Inferior parietal cortex (tissue), 1 donor: ENCODE measurements at regions not wholly inside any gene's neighbourhood (a gene's known extent, or its start where the extent isn't known, plus 50 kb on each side); places are given as distances from the start of the nearest gene placed in this dataset.

Experiments used
- DNase-seq: peaks from one replicate; pipeline ENCODE4 v3.0.0-alpha.2; 2016; ENCODE audit errors: extremely low spot score

DNA sequence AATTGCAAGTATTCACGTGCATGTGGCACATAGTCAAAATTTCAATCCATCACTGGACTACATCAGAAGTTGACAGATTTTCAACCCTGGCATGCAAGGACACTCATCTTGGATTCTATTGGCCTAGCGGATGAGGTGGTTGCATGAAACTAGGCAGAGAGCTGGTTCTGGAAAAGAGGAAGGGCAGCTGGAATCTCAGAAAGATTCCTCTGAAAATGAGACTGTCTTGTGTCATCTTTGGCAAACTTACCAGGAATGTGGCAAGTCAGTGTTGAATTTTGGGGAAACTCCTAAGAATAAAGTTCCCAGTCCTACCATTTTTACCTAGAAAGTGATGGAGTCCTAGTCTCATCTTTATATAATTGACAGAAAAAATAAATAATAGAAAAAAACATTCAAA, 384.3 kb upstream of the NR2F2 start:
- no peak for DNase-seq

DNA sequence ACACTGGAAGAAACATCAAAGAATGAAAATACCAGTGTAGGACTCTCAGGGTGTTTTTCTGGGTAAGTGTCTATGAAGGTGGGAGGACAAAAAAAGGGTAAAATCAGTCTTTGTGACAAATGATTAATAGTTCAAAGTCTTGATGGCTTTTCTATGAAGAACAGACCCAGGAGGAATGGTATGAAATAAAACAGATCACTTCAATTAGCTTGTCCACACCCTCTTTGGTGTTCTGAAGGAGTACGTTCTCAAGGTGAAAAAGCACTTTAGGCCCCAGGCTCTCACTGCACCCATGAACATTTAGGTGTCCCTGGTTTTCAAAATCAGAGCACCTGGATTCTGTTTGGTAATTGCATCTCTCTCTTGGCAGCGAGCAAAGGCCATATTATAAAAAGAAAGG, 383.6 kb upstream of the NR2F2 start:
- DNase-seq = no peak

DNA sequence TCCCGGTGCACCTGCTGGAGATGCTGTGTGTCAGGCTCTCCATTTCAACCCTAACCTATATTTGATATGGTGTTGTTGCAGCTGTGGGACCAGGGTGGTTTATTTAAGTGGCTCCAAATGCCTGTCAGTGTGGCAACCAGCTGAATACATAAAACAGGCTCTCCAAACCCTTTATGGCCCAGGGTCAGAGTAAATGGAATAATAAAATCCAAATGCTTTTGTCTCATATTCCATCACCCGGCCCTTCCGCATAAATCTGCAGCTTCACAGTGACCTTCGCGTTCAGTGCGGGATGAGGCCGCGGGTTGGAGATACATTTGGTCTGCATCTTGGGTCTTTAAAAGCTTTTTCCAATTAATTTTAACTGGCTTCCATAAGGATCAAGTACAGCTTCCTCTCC, 382.1 kb upstream of the NR2F2 start:
- no peak for DNase-seq

DNA sequence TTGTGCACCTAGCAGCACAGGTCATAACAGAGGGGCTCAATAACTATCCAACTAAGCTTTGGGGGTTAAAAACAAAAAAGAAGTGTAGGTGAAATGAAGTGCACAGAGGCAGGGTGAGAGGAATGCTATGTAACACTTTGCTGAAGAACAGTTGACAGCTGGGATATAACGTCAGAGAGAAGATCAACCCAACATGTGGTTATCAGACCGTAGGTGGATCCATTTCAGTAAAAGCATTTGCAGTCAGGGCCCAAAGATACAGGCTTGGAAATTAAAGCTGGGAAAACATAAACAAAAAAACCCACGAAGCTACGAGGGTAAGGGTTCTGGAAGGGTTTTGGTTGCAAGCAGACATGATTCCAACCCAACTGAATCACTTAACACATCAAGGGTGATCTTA, 377.5 kb upstream of the NR2F2 start:
- no peak for DNase-seq

DNA sequence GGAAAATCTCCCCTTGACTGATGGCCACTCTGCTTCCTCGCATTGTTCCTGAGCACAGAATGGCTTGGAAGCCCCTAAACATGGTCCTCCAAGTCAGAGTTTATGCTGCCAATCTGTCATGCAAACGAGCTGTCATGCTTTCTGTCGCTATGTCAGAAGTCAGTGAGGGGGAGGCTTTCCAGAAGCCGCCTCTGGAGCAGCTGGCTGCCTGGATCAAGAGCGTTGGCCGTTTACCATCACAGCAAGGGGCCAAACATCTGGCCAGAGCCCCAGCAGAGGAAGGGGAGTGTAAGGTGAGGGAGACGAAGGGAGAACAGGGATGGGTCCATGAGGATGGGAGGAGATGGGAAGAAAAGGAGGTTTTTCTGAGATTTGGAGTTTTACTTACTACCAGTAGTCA, 372.6 kb upstream of the NR2F2 start:
- DNase-seq = no peak

DNA sequence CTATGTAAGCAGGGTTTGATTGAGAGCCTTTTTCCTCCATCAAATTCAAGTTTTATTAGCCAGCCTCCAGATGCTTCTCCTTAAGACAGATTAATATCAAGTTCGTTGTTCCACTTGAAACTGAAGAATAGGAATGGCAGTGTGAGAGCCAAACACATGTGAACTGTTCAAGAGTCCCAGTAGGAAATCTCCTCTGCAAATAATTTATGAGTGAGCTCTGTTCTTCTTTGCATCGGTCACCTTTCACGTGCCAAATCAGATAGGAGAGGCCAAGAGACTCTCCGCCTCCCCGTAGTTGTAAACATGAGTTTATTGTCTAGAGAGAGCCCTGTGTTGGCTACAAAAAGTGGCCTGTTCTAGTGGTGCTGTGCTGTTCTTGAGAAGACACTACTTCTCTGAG, 372.1 kb upstream of the NR2F2 start:
- no peak for DNase-seq

DNA sequence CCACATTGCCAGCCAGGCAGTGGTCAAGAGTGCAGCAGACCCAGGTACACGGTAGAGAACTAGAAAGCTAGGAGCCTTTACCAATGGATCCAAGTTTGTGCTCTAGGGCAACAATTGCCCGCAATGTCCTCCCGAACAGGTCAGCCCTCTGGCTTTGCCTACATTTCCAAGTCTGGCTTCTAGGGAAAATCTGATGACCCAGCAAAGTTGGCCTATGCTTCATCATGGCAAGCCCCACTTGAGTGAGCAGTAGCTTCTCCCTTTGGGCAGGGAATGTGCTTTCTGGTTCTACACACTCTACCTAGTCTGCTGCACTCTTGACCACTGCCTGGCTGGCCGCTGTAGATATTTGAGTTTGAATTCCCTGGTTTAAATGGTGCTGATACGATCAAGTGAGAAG, 361.6 kb upstream of the NR2F2 start:
- no peak for DNase-seq

DNA sequence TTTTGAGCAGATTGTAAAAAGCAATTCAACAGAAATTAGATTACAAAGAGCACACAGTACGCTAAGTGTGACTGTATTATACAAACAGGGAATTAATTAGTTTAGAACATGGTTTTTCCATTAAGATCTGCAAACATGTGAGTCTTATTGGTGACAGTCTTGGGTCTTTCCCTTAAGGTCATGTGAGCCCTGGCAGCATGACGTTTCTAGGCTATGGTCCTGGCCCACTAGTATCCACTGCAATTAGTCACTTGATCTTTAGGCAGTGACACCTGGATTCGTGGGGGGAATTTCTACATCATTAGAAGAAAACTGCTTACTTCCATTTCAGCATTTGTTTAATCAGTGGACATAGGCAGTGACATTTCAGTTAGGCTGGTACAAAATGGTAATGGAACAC, 360.2 kb upstream of the NR2F2 start:
- no peak for DNase-seq

DNA sequence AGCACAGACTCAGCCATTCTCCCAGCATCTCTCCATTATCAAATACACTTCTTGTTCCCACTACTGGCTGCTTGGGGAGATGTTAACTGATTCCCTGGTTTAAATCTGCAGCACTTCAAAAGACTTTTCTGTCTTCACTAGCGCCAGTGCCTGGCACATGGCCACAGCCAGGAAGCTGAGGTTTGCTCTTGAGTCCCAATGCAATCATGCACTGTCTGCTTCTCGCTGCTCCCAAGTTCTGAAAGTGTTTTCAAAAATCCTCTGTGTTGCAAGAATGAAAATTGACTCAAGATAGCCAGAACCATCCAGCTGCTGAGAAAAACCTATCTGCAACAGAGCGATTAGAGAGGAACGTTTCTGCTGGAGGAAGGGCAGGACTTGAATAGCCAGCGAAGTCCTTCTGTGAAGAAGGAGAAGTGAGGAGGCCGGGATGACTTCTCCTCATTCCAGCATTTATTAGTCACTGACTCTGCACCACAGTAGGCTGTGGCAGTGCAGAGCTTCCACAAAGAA, 358.4 kb upstream of the NR2F2 start:
- DNase-seq = no peak

DNA sequence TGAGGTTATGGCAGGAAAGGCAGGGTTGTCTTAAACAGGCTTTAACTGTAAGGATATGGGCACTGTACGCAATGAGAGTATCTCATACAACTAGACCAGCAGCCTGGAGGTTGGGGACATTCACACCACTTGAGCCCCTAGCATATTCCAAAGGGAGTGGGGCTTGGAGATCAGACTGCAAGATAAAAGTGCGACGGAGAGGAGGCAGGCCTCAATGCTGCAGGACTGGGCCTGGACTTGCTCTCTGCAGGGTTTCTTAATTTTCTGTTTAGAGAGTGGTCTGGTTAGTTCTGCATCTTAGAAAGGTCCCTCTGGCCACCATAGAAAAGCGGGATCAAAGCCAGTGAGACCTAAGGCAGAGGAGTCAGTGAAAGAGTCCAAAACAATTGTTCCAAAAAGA, 357.7 kb upstream of the NR2F2 start:
- no peak for DNase-seq

DNA sequence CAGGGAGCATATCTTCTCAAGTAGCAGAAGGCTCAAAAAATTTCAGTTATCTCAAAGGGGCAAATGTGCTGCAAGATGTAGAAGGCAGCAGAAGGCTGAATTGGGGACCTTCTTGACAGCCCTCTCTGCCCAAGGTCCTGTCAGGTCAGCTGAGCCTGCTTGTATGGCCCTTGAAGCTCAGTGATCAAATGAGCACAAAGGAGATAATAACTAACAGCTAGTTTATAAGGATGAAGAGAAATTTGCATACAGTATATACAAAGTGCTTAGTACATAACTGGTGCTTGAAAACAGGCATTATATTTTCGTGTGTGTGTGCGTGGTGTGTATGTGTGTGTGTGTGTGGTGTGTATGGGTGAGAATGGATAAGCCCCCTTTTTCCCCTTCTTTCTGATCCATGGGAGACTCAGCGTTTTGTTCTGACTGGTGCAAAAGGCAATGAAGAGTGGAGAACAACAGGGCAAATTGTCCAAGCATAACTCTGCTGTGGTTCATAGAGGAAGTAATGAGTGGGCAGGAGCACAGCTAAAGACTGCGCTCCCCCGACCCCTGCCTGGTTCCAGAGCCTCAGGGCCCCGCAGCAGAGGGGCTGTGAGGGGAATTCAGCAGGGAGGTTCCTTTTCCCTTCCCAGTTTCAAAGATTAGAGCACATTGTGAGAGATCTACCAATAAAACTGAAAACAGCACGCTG, 356.8 kb upstream of the NR2F2 start:
- no peak for DNase-seq

DNA sequence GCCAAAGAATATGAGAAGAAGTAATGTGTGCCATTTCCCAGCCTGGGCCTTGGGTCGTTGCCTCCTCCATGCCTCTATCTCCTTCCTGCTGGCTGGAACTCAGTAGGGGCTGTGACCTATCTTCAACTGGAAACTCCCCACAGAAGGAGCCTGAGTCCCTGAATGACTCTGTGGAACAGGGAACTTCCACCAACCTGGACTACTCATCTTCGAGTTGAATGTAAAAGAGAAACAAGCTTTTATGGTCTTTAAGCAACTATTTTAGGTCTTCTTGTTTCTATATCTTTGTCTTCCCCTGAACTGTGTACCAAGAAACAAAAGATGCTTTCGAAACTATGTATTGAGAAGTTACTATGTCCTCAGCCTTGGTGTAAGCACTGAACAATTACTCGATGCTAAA, 355.3 kb upstream of the NR2F2 start:
- DNase-seq = no peak

DNA sequence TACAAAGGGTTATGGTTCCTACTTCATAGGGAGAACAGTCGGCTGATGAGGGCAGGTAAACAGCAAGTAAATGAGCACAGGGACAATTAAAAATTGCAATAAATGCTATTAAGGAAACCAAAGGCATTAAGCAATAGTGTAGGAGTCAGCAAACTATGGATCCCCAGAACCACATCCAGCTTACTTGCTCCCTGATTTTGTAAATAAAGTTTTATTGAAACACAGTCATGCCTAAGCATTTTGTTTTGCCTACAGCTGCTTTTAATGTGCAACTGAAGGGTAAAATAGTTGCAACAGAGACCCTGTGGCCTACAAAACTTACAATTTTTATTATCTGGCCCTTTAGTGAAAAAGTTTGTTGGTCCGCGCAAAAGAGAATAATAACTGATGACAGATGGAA, 351.2 kb upstream of the NR2F2 start:
- no peak for DNase-seq

DNA sequence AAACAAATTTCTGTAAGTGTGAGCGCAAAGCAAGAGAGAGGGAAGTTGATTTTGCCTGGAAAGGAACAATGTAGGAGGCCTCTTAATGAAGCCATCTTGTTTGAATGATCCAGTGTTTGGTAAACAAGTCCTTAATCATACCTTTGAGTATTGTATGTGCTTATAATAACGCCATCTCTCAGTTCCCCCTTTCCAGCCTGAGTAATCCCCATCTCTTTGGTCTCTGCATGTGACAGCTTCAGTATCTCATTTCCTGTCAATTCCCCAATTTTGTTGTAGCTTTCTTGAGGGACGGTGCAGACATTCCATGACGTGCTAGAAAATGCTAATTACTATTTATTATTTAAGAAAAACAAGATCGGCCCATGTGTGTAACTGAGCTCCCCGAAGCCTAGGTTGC, 349.3 kb upstream of the NR2F2 start:
- DNase-seq = no peak

DNA sequence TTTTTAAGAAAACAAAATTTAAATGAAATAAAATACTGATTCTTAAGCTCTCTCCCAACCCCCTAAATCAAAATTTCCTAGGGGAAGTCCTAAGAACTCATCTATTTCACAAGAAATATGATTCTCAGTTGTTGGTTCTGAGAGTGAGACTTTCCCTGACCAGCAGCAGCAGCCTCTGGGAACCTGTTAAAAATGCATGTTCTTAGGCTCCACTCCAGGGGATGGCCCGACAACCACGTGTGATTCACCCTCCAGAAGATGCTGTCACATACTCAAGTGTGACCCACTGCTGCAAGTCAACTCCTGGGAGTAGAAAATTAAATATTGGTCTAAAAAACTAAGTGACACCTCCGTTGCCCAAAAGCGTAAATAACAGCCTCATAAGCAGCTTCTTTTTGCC, 343.2 kb upstream of the NR2F2 start:
- DNase-seq = no peak

DNA sequence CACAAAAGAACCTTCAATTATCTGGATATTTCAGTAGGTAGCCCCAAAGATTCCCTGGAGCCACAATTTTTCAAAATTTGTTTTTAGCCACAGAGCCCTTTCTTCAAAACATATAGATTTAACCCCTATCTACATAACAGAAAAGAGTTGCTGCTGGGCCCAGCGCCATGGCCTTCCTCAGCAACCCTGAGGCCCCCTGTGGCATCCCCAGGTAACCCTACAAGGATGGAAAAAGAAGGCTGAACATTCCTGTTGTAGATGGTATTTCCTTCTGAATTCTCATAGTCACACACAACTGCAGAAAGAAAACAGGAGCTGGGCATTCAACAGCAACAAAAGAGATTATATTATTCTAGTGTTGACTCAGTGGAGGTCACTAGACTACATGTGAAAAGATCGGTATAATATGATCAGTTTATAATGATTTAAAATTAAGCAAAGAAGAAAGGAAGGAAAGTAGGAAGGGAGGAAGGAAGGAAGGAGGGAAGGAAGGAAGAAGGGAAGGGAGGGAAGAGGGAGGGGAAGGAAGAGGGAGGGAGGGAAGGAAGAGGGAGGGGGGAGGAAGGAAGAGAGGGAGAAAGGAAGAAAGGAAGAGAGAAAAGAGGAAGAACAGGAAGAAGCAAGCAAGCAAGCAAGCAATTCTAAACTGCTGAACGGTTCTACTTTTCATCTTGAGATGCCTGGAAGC, 342.5 kb upstream of the NR2F2 start:
- no peak for DNase-seq

DNA sequence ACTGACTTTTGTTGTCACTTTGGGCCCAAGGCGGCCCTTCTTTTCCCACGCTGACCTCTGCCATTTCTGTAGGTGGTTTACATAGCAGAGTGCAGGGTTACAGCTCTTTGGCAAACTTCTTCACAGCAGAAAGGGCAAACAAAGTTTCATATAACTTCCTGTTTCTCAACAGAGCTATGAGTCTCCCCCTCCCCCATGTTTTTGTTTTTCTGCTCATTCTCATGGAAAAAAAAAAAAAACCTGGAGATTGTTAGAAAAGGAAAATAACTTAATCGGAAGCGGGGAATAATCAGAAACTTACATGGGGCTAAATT, 342.0 kb upstream of the NR2F2 start:
- DNase-seq = no peak

DNA sequence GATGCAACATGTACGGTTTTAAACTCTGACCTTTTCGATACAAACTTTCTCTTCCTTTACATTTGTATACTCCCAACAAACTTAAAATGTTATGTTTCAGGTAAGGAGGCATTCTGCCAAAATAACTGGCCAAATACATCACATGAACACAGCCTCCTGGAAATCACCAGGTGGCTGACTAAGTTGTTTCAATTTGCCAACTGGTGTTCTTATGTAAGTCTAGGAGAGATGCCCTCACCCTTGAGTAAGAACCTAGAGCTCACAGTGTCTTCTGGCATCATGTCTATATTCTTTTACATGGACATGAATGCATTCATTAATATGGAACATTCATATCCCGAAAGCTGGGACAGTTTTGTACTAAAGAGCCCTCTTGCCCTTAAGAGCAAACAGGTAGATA, 341.1 kb upstream of the NR2F2 start:
- DNase-seq = no peak

DNA sequence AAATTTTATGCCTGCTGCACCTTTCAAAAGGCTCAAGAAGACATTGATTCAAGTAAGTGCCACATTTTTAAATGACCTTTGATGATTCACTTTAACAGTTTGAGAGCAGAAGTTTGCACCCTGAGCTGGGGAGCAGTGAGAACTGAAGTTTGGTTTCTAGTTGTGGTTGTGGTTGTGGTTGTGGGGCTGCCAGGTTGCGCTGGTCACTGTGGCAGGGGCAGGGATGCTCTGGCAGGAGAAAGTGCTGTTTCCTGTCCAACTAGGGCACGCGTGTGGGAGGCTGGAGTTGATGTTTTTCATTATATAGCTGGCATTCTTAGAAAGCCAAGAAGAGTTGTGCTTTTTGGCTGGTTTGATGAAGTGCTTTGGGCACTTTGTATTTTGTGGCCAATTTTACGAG, 339.7 kb upstream of the NR2F2 start:
- DNase-seq = no peak

DNA sequence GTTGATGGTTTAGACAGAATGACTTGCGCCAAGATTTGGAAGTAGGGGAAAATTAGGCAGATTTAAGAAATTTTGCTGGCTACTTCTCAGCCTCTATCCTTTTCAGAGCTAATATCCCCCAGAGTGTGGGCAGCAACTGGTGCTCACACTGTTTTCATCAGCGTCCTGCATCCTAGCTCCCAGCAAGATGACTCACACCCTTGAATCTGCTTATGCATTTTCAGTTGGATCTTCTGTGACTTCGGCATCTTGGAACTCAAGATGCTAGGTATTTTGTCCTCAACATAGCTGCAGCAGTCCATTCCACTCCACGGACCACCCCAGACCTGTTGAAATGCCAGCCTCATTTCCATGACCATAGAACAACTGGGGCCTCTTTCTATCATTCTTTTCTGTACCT, 336.1 kb upstream of the NR2F2 start:
- peak; percentile 20 for DNase-seq

DNA sequence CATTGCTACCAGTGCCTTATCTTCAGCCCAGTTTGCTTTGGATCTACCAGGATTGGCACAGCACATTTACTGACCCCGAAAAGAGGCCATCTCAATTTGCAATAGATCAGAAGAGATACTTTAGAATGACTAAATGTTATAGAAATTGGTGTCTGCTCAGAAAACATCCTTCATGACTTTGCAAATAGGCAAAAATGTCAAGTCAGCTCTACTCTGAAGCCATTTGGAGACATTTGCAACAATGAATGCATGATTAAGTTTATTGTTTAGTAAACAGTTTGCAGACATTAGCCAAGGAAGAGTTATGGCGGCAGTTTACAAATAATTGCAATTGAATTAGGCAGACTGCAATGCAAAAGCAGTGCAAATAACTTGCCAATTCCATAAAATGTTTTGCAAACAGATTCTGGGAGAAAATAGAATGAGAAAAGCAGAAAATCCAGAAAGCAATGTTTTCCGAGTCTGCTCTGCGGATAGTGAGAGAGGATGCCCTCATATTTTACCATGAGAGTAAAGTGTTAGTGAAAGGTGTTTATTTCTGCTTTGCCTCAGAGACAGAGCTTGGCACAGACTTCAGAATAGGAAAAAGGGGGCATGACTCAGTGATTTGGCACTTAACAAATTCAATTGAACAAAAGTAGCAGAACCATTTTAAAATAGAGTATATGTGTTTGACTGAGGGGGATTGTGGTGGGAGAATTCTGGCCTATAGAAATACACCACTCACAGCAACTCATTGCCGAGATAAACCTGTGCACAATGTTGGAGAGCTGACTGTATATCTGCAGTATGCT, 334.9 kb upstream of the NR2F2 start:
- peak; percentile 12 for DNase-seq

DNA sequence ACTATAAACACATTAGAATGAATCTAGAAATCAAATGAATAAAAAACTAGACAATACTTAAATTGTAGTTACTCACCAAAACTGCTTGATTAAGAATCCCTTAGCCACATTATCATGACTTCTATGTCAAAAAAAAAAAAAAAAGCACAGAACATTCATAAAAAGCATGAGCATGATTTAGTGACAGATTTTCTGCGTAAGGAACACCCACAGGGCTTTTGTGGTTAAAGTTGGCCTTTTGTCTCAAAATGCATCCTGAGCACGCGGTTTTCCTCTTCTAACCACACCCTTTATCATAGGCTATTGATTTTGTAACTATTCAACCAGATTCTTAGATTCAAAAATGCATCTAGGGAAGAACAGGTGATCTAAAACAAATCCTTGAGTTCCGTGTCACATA, 334.0 kb upstream of the NR2F2 start:
- no peak for DNase-seq

DNA sequence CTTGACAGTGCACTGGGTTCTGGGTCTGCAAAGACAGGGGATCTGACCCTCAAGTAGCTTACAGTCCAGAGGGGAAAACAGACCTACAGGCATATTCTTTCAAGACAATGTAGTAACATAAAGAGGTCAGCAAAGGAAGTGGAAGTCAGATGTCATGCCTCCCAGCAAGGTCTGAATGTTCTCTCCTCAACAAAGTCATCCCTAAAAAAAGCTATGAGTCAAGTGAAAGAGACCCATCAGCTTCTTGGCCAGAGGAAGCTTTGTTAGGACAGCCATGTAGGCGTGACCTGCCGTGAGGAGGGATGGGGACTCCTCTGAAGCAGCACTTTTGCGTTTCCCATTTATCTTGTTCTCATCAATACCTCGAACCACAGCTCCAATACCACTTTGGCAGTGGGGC, 331.6 kb upstream of the NR2F2 start:
- no peak for DNase-seq
